WTC11 (cell line): ENCODE measurements at regions not wholly inside any gene's neighbourhood (a gene's known extent, or its start where the extent isn't known, plus 50 kb on each side); places are given as distances from the start of the nearest gene placed in this dataset.

Experiments used
- ATAC-seq: fragments of 200-7000 bp; cut with Tn5 transposase; 2 replicates; pipeline ENCODE4 v1.10.0; 2021; ENCODE audit warnings: mild to moderate bottlenecking, moderate library complexity
- CTCF ChIA-PET: fragments of 300-600 bp; sonication (Branson Sonifier 250); formaldehyde crosslinking; loops from one replicate; lab custom pipeline; 2021; ENCODE audit warnings: antibody characterized with exemption; lab: Charles Lee
- POLR2A ChIA-PET: fragments of 350-600 bp; sonication (Branson Sonifier 250); formaldehyde crosslinking; loops from one replicate; lab custom pipeline; 2021; ENCODE audit warnings: antibody characterized with exemption; lab: Charles Lee
- DNase-seq: peaks from one replicate; pipeline ENCODE4 v3.0.0; 2021; ENCODE audit warnings: low spot score
- H3K27ac Mint-ChIP-seq: 2 replicates; pipeline ENCODE4 v1.8.0; 2021; ENCODE audit warnings: mixed read lengths
- H3K27me3 Mint-ChIP-seq: 2 replicates; pipeline ENCODE4 v1.8.0; 2021; ENCODE audit warnings: low read depth, mild to moderate bottlenecking, moderate library complexity, mixed read lengths
- H3K36me3 Mint-ChIP-seq: 2 replicates; pipeline ENCODE4 v1.8.0; 2021; ENCODE audit warnings: mixed read lengths
- H3K4me1 Mint-ChIP-seq: 2 replicates; pipeline ENCODE4 v1.8.0; 2022; ENCODE audit warnings: mixed read lengths
- H3K4me3 Mint-ChIP-seq: 2 replicates; pipeline ENCODE4 v1.8.0; 2021; ENCODE audit warnings: mild to moderate bottlenecking, moderate library complexity, mixed read lengths
- H3K9me3 Mint-ChIP-seq: 2 replicates; pipeline ENCODE4 v1.8.0; 2021; ENCODE audit warnings: mixed read lengths
- AFF4 ChIP-seq: sonication (generic); formaldehyde crosslinking; IDR thresholded peaks from 2 replicates; pipeline ENCODE4 v1.8.1; 2023; ENCODE audit warnings: mild to moderate bottlenecking, missing genetic modification reagents, borderline replicate concordance
- ATF2 ChIP-seq: sonication (generic); formaldehyde crosslinking; IDR thresholded peaks from 2 replicates; pipeline ENCODE4 v1.8.1; 2022; ENCODE audit warnings: low read depth, missing genetic modification reagents, borderline replicate concordance
- CDX4 ChIP-seq: fragments of 250-450 bp; sonication (Bioruptor Pico); IDR thresholded peaks from 2 replicates; pipeline ENCODE4 v1.9.0; 2021; ENCODE audit warnings: moderate library complexity, mild to moderate bottlenecking, inconsistent platforms, borderline replicate concordance
- CREM ChIP-seq: sonication (generic); formaldehyde crosslinking; IDR thresholded peaks from 2 replicates; pipeline ENCODE4 v1.8.1; 2022; ENCODE audit warnings: mild to moderate bottlenecking, missing genetic modification reagents, moderate library complexity
- E2F1 ChIP-seq: sonication (generic); formaldehyde crosslinking; IDR thresholded peaks from 2 replicates; pipeline ENCODE4 v1.8.0; 2022; ENCODE audit warnings: mild to moderate bottlenecking, missing genetic modification reagents
- E2F4 ChIP-seq: sonication (generic); formaldehyde crosslinking; IDR thresholded peaks from 2 replicates; pipeline ENCODE4 v1.8.1; 2022; ENCODE audit warnings: low read depth, mild to moderate bottlenecking, moderate library complexity, missing genetic modification reagents, borderline replicate concordance
- IRF2 ChIP-seq: sonication (generic); formaldehyde crosslinking; IDR thresholded peaks from 2 replicates; pipeline ENCODE4 v1.8.0; 2022; ENCODE audit warnings: low read depth, missing genetic modification reagents, borderline replicate concordance
- JAZF1 ChIP-seq: fragments of 250-450 bp; sonication (Bioruptor Pico); IDR thresholded peaks from 2 replicates; pipeline ENCODE4 v1.9.0; 2021; ENCODE audit warnings: moderate library complexity, mild to moderate bottlenecking, inconsistent platforms
- MLX ChIP-seq: sonication (generic); formaldehyde crosslinking; IDR thresholded peaks from 2 replicates; pipeline ENCODE4 v1.8.1; 2023; ENCODE audit warnings: mild to moderate bottlenecking, missing genetic modification reagents, moderate library complexity
- PREB ChIP-seq: sonication (generic); formaldehyde crosslinking; IDR thresholded peaks from 2 replicates; pipeline ENCODE4 v1.8.1; 2022; ENCODE audit warnings: mild to moderate bottlenecking, missing genetic modification reagents, moderate library complexity, borderline replicate concordance
- PRRX2 ChIP-seq: fragments of 250-450 bp; sonication (Bioruptor Pico); IDR thresholded peaks from 2 replicates; pipeline ENCODE4 v1.8.0; 2021; ENCODE audit warnings: mild to moderate bottlenecking
- TEAD4 ChIP-seq: sonication (generic); formaldehyde crosslinking; IDR thresholded peaks from 2 replicates; pipeline ENCODE4 v1.8.0; 2022; ENCODE audit warnings: mild to moderate bottlenecking, missing genetic modification reagents
- USF1 ChIP-seq: sonication (generic); formaldehyde crosslinking; IDR thresholded peaks from 2 replicates; pipeline ENCODE4 v1.8.0; 2022; ENCODE audit warnings: mild to moderate bottlenecking, missing genetic modification reagents
- ZBTB21 ChIP-seq: sonication (generic); formaldehyde crosslinking; IDR thresholded peaks from 2 replicates; pipeline ENCODE4 v1.8.1; 2023; ENCODE audit warnings: mild to moderate bottlenecking, missing genetic modification reagents, borderline replicate concordance
- ZNF138 ChIP-seq: sonication (generic); formaldehyde crosslinking; conservative IDR thresholded peaks from 2 replicates; pipeline ENCODE4 v1.8.1; 2022; ENCODE audit warnings: mild to moderate bottlenecking, moderate library complexity, missing genetic modification reagents
- ZNF416 ChIP-seq: fragments of 250-450 bp; sonication (Bioruptor Pico); IDR thresholded peaks from 2 replicates; pipeline ENCODE4 v1.9.0; 2021; ENCODE audit warnings: mild to moderate bottlenecking, inconsistent platforms
- ZNF423 ChIP-seq: fragments of 250-450 bp; sonication (Bioruptor Pico); IDR thresholded peaks from 2 replicates; pipeline ENCODE4 v2.1.2; 2022; ENCODE audit warnings: mild to moderate bottlenecking, moderate library complexity
- ZNF532 ChIP-seq: fragments of 250-450 bp; sonication (Bioruptor Pico); IDR thresholded peaks from 2 replicates; pipeline ENCODE4 v1.9.0; 2021; ENCODE audit warnings: mild to moderate bottlenecking, borderline replicate concordance

- TF ChIP-seq PREB (CRISPR knock-in tag) (no peak), PRRX2 (CRISPR knock-in tag) (no peak), TEAD4 (CRISPR knock-in tag) (no peak), ZNF423 (CRISPR knock-in tag) (no peak), JAZF1 (CRISPR knock-in tag) (no peak), IRF2 (CRISPR knock-in tag) (no peak), E2F1 (no peak), ATF2 (no peak), USF1 (CRISPR knock-in tag) (no peak), E2F4 (CRISPR knock-in tag) (no peak)
- TF ChIP-seq, all 79 proteins: peak for 0
- Mint-ChIP-seq H3K27ac (no peak overlapping the region), H3K4me1 (peaks cover 36% of the 10 kb centered on the region), H3K36me3 (peaks cover 19% of the 10 kb centered on the region), H3K9me3 (peaks cover 21% of the 10 kb centered on the region), H3K27me3 (peaks cover 2% of the 10 kb centered on the region; the same call in 1 of the 2 replicates), H3K4me3 (no peak overlapping the region)
- ChIA-PET POLR2A (no interaction called here), CTCF (interaction anchor here (2.2 kb wide), 1 partner anchor 18 kb away, joined by 12 read pairs; no protein-coding TSS in a partner anchor)
- DNase-seq = no peak
- ATAC-seq = no peak
These were observed 297.1 kb upstream of the C9orf72 start for GRCh38 chr9:27870404-27870803.

- ChIA-PET POLR2A (no interaction called here), CTCF (no interaction called here)
- peaks cover 20% of the 10 kb centered on the region for H3K4me1 Mint-ChIP-seq
- ATAC-seq (no peak), DNase-seq (no peak)
- H3K36me3 Mint-ChIP-seq = no peaks in the 10 kb centered on the region
- peaks cover 19% of the 10 kb centered on the region for H3K9me3 Mint-ChIP-seq
- H3K4me3 Mint-ChIP-seq = no peak overlapping the region
- H3K27ac Mint-ChIP-seq = no peak overlapping the region
- H3K27me3 Mint-ChIP-seq = no peaks in the 10 kb centered on the region; the same call in 1 of the 2 replicates
- TF ChIP-seq CDX4 (no peak), AFF4 (CRISPR knock-in tag) (no peak), ZBTB21 (CRISPR knock-in tag) (no peak), ZNF416 (CRISPR knock-in tag) (no peak), CREM (CRISPR knock-in tag) (no peak), ZNF532 (CRISPR knock-in tag) (no peak), ZNF138 (CRISPR knock-in tag) (no peak), MLX (CRISPR knock-in tag) (no peak), JAZF1 (CRISPR knock-in tag) (no peak)
These were observed 306.9 kb upstream of the C9orf72 start for GRCh38 chr9:27880156-27880555.
